GM18498 (cell line): ENCODE measurements at regions not wholly inside any gene's neighbourhood (a gene's known extent, or its start where the extent isn't known, plus 50 kb on each side); places are given as distances from the start of the nearest gene placed in this dataset.
"Not testable (repeated sequence)": the region's sequence is repeated elsewhere in the genome, so short reads cannot be mapped to it uniquely, and the experiment has no call there.

Experiments used
- ATAC-seq: cut with Tn5 transposase; IDR thresholded peaks from one replicate; pipeline ENCODE4 v1.9.1; 2021; ENCODE audit warnings: mild to moderate bottlenecking, moderate library complexity; ENCODE audit not compliant: unreplicated experiment

- ATAC-seq, result no peak
These were observed 732.5 kb downstream of the GALC start for GRCh38 chr14:87260460-87260859.

- no peak for ATAC-seq
These were observed 735.6 kb downstream of the GALC start for GRCh38 chr14:87257421-87257820.

DNA sequence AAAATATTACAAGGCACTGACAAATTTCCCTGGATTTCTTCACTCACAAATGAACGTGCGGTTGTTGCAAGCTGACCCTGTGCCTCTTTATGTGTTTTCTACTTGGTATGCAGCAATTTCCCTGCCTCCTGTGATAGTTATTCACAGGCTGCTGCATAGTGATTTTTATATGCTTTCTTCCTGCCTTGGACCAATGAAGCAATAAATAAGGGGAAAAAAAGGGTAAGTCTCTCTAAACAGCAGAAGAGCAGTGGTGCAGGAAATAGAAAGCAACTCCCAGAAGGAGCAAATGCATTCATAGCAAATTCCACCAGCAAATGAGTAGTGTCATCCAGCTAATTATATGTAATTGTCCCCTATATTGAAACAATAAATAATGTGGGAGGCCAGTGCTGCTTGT lies 737.9 kb downstream of the GALC start:
- ATAC-seq, result no peak

GRCh38 chr14:87254331-87254874 lies 738.6 kb downstream of the GALC start:
- ATAC-seq, result no peak

DNA sequence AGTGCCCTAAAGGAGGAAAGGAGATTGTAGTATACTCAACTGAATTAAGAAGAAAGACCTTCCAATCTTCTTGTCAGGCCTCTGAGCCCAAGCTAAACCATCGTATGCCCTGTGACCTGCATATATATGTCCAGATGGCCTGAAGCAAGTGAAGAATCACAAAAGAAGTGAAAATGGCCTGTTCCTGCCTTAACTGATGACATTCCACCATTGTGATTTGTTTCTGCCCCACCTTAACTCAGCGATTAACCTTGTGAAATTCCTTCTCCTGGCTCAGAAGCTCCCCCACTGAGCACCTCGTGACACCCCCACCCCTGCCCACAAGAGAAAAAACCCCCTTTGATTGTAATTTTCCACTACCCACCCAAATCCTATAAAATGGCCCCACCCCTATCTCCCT lies 739.2 kb downstream of the GALC start:
- ATAC-seq, result not testable (repeated sequence)

DNA sequence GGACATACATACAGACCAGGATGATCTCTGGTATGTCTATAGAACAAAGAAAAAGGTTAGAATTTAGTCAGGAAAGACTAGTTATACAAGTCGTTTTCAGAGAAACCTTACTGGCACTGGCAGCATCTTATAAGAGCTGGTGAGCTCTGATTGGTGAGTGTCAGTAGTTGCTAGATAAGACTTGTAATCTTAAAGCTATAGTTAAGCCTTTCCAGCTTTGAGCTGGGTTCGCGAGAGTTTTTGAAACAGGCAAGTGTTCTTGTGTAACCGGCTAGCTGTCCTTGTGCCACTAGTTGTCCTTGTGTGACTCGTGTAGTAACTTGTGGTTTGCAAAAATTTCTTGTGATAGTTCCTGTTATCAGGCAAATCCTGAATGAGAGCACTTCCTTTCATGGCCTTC lies 740.9 kb downstream of the GALC start:
- ATAC-seq, result no peak

DNA sequence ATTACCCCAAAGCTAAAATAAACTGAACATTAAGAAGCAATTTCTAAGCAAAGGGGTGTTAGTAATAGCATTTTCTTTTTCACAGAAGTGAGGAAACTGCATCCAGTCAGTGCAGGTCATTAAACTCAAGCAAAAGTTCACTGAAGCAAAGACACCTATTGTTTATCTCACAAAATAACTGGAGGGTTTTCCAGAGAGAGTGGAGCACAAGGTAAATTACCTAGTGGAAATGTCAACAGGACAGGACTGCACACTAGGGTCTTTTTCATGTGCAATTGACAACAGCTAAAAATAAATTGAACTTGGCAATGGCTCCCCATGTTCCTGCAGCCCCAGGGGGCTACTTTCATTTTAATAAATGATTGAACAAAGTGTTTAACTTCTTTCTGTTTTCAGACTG lies 742.0 kb downstream of the GALC start:
- ATAC-seq, result no peak

DNA sequence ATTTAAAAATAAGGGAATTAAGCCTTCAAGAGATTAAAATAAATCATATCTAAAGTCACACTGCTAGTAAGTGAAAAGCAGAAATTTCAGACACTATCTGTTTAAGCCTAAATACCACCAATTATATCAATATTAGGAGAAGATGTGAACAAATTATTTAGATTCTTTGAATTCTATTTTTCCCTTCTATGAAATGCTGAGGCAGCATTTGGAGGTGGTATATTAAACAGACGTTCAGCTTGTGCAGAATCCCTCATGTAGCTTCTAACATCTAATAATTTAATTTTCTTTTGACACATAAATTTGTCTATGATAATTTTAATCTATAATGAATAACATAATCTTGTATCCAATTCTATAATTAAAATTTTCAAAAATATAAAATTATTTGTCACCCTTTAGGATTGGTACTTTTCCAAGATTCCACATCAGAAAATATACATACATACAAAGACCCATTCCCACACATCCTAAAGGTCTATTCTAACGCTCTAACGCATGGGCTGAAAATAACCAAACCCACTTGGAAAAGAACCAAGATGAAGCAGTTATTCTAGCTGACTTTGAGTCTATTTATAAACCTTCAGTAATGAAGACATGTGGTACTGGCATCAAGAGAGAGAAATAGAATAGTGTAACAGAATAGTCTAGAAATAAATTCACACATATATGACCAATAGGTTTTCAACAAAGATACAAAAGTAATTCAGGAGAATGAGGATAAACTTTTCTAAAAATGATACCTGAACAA lies 751.8 kb downstream of the GALC start:
- ATAC-seq, result no peak

DNA sequence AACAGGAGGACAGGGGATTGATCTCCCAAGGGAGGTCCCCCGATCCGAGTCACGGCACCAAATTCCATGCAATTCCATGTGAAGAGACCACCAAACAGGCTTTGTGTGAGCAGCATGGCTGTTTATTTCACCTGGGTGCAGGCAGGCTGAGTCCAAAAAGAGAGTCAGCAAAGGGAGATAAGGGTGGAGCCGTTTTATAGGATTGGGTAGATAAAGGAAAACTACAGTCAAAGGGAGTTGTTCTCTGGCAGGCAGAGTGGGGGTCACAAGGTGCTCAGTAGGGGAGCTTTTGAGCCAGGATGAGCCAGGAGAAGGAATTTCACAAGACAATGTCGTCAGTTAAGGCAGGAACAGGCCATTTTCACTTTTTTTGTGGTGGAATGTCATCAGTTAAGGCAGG lies 752.7 kb downstream of the GALC start:
- not testable (repeated sequence) for ATAC-seq

GRCh38 chr14:87233806-87234384 lies 759.1 kb downstream of the GALC start:
- ATAC-seq, result no peak

DNA sequence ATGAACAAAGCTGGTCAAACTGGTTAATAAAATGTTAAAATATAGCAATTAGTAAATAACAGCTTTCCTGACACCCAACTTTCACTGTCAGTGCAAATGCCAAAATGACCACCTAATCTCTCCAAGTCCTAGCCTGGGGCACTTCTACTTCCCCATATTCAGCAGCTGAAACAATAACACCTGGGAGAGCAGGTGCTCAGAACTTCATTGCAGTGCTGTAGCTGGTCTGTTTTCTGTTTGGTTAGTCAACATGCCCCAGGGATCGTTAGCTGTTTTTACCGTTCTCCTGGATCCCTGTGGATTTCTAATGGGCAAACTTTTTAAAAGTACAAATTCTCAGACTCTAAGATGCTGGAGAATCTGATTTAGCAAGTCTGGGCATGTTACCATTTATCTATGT lies 759.7 kb downstream of the GALC start:
- ATAC-seq, result no peak

GRCh38 chr14:87231336-87232026 lies 761.5 kb downstream of the GALC start:
- ATAC-seq, result no peak

DNA sequence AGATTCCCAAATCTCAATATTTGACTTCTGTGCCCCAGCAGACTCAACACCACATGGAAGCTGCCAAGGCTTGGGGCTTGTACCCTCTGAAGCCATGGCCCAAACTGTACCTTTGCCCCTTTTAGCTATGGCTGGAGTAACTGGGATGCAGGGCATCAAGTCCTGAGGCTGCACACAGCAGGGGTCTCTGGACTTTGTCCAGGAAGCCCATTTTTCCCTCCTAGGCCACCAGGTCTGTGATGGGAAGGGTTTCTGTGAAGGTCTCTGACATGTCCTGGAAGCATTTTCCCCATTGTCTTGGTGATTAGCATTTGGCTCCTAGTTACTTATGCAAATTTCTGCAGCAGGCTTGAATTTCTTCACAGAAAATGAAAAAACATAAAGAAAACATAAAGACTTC lies 762.3 kb downstream of the GALC start:
- ATAC-seq, result no peak

DNA sequence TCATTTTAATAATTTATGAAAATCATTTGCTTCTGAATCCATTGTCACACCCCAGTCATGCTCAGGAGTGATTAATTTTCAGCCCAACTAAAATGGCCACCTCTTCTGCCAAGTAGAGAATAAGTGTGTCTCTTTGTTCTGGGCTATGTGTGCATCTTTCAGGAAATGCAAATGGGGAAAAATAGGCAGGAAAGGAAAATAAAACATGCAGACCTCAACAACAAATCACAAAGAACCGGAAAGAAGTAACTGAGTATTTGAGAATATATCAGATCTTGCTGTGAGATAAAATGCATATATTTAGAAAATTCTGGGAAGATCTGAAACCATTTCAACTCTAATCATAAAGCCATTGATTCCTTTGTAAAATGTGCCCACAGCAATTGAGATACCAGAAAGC lies 763.9 kb downstream of the GALC start:
- no peak for ATAC-seq

GRCh38 chr14:87217023-87217422 lies 776.0 kb downstream of the GALC start:
- ATAC-seq, result no peak

DNA sequence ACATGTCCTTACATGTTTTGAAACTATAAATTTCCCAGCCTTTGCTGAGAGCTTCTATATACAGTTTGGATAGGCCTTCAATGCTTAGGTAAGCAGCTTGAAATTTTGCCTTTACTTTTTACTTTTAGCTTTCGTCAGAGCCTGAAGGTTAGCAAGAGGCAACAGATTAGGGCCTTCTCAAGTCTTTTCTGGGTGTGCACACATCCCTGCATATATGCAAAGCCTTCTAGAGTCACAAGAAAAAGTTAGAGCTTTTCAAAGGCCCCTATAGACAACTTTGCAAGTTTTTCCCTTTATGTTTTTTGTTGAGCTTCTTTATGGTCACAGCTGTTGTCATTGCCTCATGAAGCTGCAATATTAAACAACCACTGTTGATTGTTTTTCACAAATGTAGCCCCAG lies 778.4 kb downstream of the GALC start:
- no peak for ATAC-seq

- no peak for ATAC-seq
These were observed 785.2 kb downstream of the GALC start for GRCh38 chr14:87207756-87208155.

DNA sequence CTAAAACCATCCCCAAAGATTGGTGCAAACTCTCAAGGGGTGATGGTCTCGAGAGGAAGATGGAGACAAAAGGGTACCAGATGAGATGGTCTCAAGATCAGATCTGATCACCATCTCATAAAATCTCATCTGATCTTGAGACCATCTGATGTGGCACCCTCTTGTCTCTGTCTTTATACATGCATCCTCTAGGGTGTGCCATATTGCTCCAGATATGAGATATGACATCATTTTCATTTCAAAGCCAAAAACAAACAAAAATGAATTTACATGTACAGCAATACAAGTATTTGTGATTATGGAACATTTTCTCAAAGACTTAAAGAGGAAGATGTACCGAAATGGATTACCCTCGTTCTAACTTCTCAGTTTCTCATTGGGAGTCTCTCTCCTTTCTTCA lies 787.2 kb downstream of the GALC start:
- no peak for ATAC-seq

DNA sequence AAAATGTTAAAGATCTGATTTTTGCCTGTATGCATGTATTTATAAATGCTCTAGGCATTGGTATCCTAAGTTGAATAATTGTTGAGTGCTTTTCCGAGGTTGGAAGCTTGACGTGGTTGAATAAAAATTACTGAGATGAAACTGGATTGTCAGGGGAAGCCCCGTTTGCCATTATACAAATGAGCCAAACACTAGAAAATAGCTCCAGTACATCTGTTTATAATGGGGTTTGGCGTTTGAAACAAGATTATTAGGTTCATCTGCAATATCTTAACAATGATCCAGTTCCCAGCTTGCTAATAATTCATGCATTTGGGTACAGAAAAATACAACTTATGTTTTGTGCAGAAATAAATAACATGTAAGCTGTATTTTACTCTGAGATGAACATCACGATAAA lies 789.6 kb downstream of the GALC start:
- no peak for ATAC-seq

DNA sequence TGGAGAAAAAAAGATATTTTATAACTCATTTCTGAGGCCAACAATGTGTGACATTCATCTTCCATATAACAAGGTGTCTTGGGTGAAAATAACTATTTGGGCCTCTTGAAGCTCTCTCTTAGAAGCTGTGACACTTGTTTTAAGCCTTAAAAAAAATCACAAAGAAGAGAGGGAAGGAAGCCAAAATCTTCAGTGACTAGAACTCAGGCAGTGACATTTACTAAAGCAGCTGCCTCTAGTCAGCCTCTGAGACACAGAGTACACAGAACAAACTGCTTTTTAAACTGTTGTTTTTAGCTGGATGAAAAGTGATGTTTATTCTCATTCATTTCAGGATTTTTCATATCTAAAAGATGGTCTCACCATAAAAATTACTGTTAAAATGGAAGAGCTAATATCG lies 793.6 kb downstream of the GALC start:
- no peak for ATAC-seq

DNA sequence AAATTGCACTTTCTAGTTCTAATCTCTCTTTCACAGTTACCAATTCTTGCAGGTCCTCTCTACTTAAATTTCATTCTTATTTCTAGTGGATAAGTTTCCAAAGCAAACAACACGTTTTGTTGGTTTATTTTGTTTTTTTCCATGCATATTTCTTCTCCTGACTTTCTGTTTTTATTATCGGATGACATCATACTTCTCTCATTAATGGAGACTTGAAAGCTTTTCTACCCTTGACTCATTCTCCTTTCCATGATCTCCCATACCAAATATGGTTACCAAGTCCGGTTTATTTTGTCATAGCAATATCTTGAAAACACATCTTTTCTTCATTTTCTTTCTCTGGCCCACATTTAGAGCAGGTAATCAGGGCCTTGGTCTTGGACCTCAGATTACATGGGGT lies 796.5 kb downstream of the GALC start:
- no peak for ATAC-seq

DNA sequence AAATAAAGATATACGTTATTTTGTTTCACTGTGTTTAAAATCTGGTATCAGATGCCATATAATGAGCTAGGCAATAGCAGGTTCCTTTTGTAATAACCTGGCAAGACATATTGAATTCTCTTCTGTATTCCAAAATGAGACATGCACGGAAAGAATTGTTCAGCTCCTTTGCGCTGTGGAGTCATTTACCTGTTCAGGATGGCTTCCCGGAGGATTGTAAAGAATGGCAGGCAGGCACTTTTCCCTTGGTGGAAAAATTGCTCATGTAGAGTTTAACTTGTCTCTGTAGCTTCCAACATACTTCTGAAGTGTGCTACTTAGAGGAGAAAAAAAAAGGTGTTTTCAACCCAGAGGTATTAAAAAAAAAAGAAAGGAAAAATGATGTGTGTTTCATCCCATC lies 805.2 kb downstream of the GALC start:
- ATAC-seq, result no peak
